LoVo (cell line): ENCODE measurements at regions not wholly inside any gene's neighbourhood (a gene's known extent, or its start where the extent isn't known, plus 50 kb on each side); places are given as distances from the start of the nearest gene placed in this dataset.

Experiments used
- DNase-seq: peaks from one replicate; pipeline ENCODE4 v3.0.0-alpha.2; 2016; ENCODE audit warnings: low spot score

- DNase-seq = no peak
Measured at GRCh38 chr16:64162613-64163375, 959.1 kb downstream of the CDH11 start.

- DNase-seq = no peak
Measured at GRCh38 chr16:64159976-64160375, 961.9 kb downstream of the CDH11 start.

GRCh38 chr16:64158941-64159588, 962.8 kb downstream of the CDH11 start:
- DNase-seq = no peak

GRCh38 chr16:64153718-64154117, 968.1 kb downstream of the CDH11 start:
- DNase-seq = no peak

GRCh38 chr16:64151990-64152767, 969.7 kb downstream of the CDH11 start:
- no peak for DNase-seq

- DNase-seq = no peak
Measured at GRCh38 chr16:64150193-64150592, 971.7 kb downstream of the CDH11 start.

- no peak for DNase-seq
Measured at GRCh38 chr16:64149756-64150155, 972.1 kb downstream of the CDH11 start.

- no peak for DNase-seq
Measured at GRCh38 chr16:64148356-64148755, 973.5 kb downstream of the CDH11 start.

GRCh38 chr16:64147941-64148340, 973.9 kb downstream of the CDH11 start:
- DNase-seq = no peak

GRCh38 chr16:64144617-64145016, 977.2 kb downstream of the CDH11 start:
- DNase-seq = no peak

- DNase-seq = no peak
Measured at GRCh38 chr16:64138621-64139020, 983.2 kb downstream of the CDH11 start.

GRCh38 chr16:64138006-64138405, 983.9 kb downstream of the CDH11 start:
- DNase-seq = no peak

GRCh38 chr16:64136743-64137142, 985.1 kb downstream of the CDH11 start:
- no peak for DNase-seq

GRCh38 chr16:64136314-64136713, 985.5 kb downstream of the CDH11 start:
- DNase-seq = no peak

GRCh38 chr16:64133366-64133765, 988.5 kb downstream of the CDH11 start:
- no peak for DNase-seq

- DNase-seq = no peak
Measured at GRCh38 chr16:64132759-64133361, 989.0 kb downstream of the CDH11 start.

GRCh38 chr16:64132190-64132589, 989.7 kb downstream of the CDH11 start:
- DNase-seq = no peak

GRCh38 chr16:64131423-64131822, 990.4 kb downstream of the CDH11 start:
- DNase-seq = no peak

- DNase-seq = no peak
Measured at GRCh38 chr16:64130140-64130539, 991.7 kb downstream of the CDH11 start.

GRCh38 chr16:64122177-64122576, 999.7 kb downstream of the CDH11 start:
- no peak for DNase-seq

GRCh38 chr16:64121473-64121872, 1000.4 kb downstream of the CDH11 start:
- DNase-seq = no peak

- DNase-seq = no peak
Measured at GRCh38 chr16:64116151-64116550, 1005.7 kb downstream of the CDH11 start.

- DNase-seq = no peak
Measured at GRCh38 chr16:64109241-64109640, 1012.6 kb downstream of the CDH11 start.
